SK-MEL-5 (cell line): ENCODE measurements at regions not wholly inside any gene's neighbourhood (a gene's known extent, or its start where the extent isn't known, plus 50 kb on each side); places are given as distances from the start of the nearest gene placed in this dataset.

Experiments used
- DNase-seq: peaks from one replicate; pipeline ENCODE4 v3.0.0-alpha.2; 2016; ENCODE audit warnings: low read depth, low spot score
- in situ Hi-C: cut with HindIII; loops from 2 replicates; pipeline ENCODE4 v1.10.0; 2016; ENCODE audit warnings: low sequenced_read_pairs, high pct_unique_total_duplicates, low pct_unique_long_range_greater_than_20kb

GRCh38 chr18:66168685-66169235 is 417.9 kb downstream of the CDH7 start:
- DNase-seq: no peak
- in situ Hi-C loops: no loop called here

GRCh38 chr18:66167829-66168684 is 417.2 kb downstream of the CDH7 start:
- DNase-seq: no peak
- in situ Hi-C loops: no loop called here

- DNase-seq: no peak
Observed at GRCh38 chr18:66160007-66160406, 409.2 kb downstream of the CDH7 start.

GRCh38 chr18:66159451-66159850 is 408.6 kb downstream of the CDH7 start:
- no peak for DNase-seq
- in situ Hi-C loops: no loop called here

More at GRCh38 chr18:66160007-66160406, 409.2 kb downstream of the CDH7 start:
- in situ Hi-C loops: no loop called here

GRCh38 chr18:66156946-66157687 is 406.3 kb downstream of the CDH7 start:
- DNase-seq: no peak
- in situ Hi-C loops: no loop called here

GRCh38 chr18:66150650-66151049 is 399.8 kb downstream of the CDH7 start:
- in situ Hi-C loops: no loop called here
- DNase-seq: no peak

GRCh38 chr18:66143029-66143428 is 392.2 kb downstream of the CDH7 start:
- no peak for DNase-seq

GRCh38 chr18:66141716-66142115 is 390.9 kb downstream of the CDH7 start:
- in situ Hi-C loops: no loop called here
- no peak for DNase-seq

More at GRCh38 chr18:66143029-66143428, 392.2 kb downstream of the CDH7 start:
- in situ Hi-C loops: no loop called here

GRCh38 chr18:66138642-66139041 is 387.8 kb downstream of the CDH7 start:
- no peak for DNase-seq
- in situ Hi-C loops: no loop called here

GRCh38 chr18:66136039-66136438 is 385.2 kb downstream of the CDH7 start:
- in situ Hi-C loops: no loop called here
- no peak for DNase-seq

GRCh38 chr18:66129248-66129647 is 378.4 kb downstream of the CDH7 start:
- DNase-seq: no peak
- in situ Hi-C loops: no loop called here

GRCh38 chr18:66126266-66126665 is 375.5 kb downstream of the CDH7 start:
- in situ Hi-C loops: no loop called here
- DNase-seq: no peak

- DNase-seq: peak; percentile 48
- in situ Hi-C loops: no loop called here
Observed at GRCh38 chr18:66124394-66124793, 373.6 kb downstream of the CDH7 start.

- DNase-seq: no peak
- in situ Hi-C loops: no loop called here
Observed at GRCh38 chr18:66119347-66119746, 368.5 kb downstream of the CDH7 start.

- DNase-seq: no peak
- in situ Hi-C loops: no loop called here
Observed at GRCh38 chr18:66111018-66111417, 360.2 kb downstream of the CDH7 start.

- no peak for DNase-seq
Observed at GRCh38 chr18:66110607-66111006, 359.8 kb downstream of the CDH7 start.

GRCh38 chr18:66109981-66110380 is 359.2 kb downstream of the CDH7 start:
- no peak for DNase-seq
- in situ Hi-C loops: no loop called here

More at GRCh38 chr18:66110607-66111006, 359.8 kb downstream of the CDH7 start:
- in situ Hi-C loops: no loop called here

- DNase-seq: no peak
- in situ Hi-C loops: no loop called here
Observed at GRCh38 chr18:66107546-66107945, 356.7 kb downstream of the CDH7 start.
